NCI-H2029 (cell line): ENCODE measurements at regions not wholly inside any gene's neighbourhood (a gene's known extent, or its start where the extent isn't known, plus 50 kb on each side); places are given as distances from the start of the nearest gene placed in this dataset.
A peak's percentile ranks its signal among the peaks of the same experiment; 100 is the strongest.
"Not testable (repeated sequence)": the region's sequence is repeated elsewhere in the genome, so short reads cannot be mapped to it uniquely, and the experiment has no call there.

Source experiments
- DNase-seq: peaks from one replicate; lab custom pipeline; 2025; lab: John Stamatoyannopoulos, UW

DNA sequence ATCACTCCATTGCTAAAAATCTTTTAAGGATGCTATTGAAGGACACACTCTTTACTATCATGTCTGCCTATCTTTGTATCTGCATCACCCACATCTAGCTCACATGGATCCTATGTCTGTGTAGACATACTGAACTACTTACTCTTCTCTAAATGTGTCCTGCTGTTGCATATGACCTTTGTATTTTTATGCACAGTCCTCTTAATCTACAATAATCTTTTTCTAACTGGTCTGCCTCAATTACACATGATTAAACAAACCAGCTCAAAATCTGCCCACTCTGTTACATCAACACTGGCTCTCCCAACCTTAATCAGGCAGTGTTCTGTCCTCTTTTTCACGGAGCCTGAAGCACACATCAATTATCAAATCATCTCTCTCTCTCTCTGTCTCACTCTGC is 316.3 kb upstream of the MGAT4C start:
- DNase-seq: no peak

DNA sequence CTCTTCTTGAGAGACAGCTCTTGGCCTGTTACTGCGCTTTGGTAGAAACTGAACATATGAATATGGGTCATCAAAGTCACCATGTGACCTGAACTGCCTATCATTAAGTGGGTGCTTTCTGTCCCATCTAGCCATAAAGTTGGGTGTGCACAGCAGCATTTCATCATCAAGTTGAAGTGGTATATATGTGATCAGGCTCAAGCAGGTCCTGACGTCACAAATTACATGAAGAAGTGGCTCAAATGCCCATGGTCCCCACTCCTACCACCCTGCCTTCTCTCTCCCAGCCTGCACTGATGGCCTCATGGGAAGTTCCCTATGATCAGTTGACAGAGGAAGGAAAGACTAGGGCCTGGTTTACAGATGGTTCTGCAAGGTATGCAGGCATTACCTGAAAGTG is 308.8 kb upstream of the MGAT4C start:
- DNase-seq: no peak

DNA sequence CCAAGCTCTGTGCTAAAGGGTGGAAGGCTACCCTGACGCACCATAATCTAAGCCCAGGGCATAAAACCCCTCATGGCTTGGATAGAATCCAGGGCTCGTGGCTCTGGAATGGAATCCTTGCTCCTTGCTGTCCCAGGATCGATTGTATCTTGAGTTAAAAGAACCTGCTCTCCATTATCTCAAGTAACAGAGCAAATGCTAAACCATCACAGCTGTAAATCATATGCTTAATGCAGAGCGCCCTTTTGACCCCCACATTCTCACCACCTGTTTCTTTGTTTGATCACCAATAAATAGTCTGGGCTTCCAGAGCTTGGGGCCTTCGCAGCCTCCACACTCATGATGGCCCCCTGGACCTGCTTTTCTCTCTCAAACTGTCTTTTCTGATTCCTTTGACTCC is 299.3 kb upstream of the MGAT4C start:
- DNase-seq: not testable (repeated sequence)

DNA sequence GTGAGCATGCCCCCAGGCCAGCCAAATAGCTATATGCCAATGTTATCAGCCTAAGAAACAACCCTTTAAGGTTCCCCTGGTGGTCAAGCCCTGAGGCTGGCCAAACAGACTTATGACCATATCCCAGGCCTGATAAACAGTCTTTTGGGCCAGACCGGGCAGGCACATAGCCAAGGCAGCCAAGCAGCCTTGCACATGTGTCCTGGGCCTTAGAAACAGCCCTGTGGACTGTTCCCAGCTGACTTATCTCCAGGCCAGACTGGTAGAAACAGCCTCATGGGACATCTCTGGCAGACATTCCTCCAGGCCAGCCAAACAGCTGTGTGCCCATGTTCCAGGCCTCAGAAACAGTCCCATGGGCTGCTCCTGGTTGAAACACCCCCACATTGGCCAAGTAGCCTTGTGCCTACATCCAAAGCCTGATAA is 295.0 kb upstream of the MGAT4C start:
- no peak for DNase-seq

DNA sequence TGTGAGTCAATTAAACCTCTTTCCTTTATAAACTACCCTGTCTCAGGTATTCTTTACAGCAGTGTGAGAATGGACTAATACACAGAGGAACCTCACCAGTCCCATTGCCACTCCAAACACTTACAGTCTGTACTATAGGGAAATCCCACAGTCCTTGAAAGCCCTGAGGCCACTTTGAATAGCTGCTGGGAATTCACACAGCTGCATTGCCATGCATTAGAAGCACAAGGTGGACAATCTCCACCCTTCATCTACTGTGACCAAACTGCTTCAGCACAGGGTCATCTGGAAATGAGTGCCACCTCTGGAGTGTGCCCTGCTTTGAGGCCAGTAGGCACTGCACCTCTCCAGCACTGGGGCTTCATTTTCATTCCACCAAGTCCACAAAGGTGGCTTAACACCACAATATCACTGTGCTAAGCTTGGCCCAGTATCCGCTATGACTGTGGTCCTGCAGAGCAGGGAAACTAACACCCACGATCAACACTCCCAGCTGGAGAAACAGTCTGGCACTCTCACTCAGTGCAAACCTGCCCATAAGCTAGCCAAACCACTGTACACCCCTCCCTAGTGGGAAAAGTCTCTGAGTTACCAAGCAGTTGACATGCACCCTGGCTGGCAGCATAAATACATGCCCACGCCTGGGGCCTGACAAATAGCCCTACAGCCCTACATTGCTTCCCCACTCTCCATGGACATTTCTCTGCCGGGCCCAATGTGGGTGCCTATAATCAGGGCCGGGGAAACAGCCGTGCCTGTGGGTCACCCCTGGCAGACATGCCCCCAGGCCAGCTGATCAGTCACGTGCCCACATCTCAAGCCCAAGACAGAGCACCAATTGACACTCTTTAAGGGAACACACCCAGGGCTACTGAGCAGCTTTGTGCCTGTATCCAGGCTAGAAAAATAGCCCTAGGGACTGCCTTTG is 294.3 kb upstream of the MGAT4C start:
- no peak for DNase-seq

DNA sequence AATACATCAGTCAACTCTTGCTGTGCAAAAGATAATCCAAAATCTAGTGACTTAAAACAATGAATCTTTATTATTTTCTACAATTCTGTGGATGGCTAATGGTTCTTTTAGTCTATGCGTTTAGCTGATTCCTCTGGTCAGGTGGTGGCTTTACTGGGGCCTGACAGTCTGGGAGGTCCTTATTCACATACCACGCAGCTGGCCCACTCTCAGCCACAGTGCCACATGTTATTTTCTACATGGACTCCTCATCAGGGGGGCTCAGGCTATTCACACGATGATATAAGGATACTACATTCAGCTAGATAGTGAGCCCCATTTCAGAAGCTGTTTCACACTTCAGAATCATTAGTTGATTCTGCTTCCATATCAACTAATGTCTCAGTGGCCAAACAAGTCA is 287.5 kb upstream of the MGAT4C start:
- no peak for DNase-seq

DNA sequence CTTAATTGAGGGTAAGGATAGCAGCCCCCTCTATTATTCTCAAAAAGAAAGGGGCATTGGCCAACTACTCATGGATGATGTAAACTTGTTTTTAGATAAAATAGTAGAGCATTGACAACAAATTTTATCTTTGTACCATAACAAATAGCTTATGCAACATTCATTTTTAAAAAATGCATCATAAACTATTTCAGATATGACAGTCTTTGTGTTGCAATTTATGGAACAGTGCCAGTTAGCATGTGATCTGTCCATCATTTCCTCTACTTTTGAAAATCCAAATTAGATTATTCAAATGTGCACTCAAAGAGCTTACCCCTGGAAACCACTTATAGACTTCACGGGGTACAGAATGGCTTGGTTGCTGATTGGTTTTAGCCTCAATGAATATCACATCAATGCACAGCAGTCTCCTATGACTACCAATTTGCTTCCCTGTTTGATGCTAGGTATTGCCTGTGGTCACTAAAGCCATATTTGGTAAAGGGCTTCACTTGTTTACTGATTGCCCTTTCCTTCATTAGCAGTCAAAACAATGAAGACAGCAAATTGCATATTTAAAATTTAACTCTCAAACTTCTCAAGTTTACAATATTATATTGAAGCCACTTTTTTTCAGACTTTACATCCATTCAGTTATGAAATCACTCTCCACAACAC is 274.9 kb upstream of the MGAT4C start:
- DNase-seq: no peak

DNA sequence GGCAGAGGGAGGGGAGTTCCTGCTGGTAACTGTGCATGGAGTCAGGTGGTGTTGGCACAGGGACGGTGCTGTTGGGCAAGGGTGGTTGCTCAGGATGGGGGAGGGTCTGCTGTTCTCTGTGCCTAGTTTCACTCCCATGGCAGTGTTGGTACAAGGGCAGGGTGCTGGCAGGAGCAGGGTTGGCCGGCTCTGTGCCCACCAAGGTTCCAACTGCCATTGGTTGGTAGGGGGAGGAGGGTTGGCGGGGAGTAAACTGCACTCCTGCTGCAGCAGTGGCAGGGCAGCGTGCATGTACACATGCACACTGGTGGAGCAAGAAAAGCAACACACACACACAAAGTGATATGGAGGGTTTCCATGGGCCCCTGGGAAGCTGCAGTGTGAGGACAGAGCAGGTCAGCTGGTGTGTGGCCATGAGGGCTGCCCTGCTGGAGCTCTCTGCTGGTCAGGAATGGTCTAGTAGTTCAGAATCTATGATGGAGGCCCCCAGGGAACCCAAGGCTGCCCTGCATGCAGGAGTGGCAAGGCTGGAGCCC is 269.9 kb upstream of the MGAT4C start:
- DNase-seq: no peak

DNA sequence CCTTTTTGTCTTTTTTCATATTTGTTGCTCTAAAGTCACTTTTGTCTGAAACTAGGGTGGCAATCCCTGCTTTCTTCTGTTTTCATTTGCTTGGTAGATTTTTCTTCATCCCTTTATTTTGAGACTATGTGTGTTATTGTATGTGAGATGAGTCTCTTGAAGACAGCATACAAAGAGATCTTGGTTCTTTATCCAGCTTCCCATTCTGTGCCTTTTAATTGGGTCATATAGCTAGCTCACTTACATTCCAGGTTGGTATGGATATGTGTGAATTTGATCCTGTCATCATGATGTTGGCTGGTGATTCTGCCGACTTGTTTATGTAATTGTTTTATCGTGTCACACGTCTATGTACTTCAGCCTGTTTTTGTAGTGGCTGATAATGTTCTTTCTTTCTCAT is 267.7 kb upstream of the MGAT4C start:
- DNase-seq: no peak

DNA sequence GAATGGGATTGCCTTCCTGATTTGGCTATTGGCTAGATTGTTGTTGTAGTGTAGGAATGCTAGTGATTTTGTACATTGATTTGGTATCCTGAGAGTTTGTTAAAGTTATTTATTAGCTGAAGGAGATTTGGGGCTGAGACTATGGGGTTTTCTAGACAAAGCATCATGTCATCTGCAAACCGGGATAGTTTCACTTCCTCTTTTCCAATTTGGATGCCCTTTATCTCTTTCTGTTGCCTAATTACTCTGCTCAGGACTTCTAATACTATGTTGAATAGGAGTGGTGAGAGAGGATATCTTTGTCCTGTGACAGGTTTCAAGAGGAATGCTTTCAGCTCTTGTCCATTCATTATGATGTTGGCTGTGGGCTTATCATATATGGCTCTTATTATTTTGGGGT is 265.7 kb upstream of the MGAT4C start:
- DNase-seq: no peak

DNA sequence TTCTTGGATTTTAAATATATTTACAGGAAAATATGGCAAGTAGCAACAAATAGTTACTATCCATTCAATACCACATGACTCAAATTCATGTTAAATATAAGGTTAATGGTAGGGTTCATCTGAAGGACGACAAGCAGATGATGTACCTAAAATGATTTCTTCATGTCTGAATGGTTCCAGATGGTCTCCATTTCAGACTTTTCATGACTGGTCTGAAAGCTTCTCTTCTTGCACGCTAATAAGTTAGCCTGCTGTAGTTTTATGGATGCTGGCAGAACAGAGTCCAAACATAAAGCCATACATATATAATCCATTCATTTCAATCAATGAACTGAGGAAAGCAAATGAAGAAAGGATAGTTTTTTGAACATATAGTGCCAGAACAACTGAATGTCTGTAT is 257.0 kb upstream of the MGAT4C start:
- DNase-seq: no peak

DNA sequence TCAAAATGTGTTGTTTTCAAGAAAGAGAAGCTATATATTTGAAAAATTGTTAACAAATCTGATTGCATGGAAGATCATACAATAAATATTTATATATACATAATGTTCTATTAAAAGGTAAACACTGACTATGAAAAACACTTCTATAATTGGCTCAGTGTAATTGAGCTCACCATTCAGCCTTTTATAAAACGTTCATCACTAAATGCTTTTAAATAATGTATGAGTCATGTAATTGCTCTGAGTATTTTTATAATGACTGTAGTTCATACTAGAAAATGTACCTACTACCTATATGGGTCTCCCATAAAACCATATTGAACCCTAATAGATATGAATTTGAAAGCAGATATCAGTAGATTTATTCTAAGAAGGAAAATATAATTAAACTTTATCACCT is 240.4 kb upstream of the MGAT4C start:
- DNase-seq: no peak

DNA sequence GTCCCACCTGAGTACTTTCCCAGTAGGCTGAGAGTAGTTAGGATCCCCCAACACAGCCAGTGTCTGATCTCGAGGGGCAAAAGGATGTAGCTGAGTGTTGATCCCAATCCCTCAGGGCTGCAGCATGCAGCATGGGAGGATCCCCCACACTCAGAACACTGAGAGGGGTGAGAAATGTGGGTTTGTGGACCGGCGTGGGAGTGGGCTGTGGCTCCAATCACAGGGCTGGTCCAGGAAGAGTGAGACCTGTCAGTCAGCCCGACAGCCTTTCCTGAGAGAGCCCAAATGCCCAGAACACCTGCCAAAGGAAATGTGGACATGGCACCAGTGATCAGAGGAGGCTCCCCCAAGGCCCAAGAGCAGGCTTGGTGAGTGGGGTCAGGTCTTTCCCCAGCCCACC is 228.3 kb upstream of the MGAT4C start:
- DNase-seq: no peak

DNA sequence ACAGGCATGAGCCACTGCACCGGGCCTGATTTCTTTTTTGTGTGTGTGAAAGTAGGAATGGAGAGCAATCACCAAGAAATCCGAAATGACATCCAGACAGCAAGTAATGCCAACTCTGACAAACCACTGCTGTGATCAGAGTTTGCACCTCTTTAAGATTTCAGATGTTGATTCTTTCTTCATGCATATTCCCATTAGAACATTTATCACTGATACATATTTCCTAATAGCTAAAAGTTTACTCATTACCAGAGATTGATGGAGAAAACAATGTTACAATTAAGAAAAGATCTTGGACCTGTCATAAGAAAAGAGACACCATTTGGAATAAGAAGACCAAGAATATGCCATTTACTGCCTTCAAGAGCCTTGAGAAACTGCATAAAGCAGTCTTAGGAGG is 217.0 kb upstream of the MGAT4C start:
- no peak for DNase-seq

DNA sequence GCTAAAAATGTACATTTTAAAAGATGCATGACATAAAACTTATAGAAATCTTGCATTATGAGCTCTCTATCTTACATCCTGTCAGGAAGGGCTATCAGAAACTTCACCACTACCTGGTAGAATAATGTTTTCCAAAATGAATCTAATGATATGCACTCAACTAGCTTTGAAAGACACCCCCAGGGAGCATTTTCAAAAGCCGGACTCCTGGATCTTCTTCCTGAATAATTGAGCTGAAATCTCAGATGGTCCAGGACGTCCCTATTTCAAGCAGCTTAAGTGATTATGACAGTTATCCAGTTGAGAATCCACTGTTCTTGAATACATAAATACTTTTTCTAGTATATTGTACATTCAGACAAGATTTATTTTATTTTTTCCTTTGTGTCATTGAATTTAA is 200.6 kb upstream of the MGAT4C start:
- no peak for DNase-seq

DNA sequence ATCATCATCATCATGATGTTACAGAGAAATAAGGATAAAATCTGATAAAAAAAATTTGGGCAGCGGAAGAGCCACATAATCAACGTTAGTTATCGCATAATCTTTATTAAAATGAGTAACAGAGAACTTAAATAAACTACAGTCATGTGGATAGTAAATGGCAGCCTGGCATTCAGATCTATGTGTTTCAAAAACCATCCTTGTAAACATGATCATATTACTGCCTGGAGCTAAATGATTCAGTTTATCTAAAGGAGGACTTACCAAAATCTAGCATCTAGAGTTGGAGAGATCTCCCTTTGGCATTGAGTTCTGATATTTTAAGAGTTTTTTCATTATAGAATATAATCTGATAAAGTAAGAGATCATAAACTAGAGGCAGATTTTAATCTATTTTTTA is 200.1 kb upstream of the MGAT4C start:
- no peak for DNase-seq

DNA sequence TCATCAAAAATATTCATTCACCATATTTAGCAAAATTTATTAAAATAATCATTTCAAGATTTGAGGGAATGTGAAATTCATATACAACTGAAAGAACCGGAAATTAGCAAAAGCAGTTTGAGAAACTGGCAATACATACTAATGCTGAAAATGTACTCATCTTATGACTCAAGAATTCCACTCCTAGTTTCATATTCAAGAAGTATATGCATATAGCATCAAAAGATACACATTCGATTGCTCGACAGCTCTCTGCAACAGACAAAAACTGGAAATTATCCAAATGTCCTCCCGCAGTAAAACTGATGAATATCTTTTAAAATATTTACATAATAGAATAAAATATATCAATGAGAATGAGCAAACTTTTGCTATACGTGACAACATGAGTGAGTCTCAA is 189.2 kb upstream of the MGAT4C start:
- no peak for DNase-seq

DNA sequence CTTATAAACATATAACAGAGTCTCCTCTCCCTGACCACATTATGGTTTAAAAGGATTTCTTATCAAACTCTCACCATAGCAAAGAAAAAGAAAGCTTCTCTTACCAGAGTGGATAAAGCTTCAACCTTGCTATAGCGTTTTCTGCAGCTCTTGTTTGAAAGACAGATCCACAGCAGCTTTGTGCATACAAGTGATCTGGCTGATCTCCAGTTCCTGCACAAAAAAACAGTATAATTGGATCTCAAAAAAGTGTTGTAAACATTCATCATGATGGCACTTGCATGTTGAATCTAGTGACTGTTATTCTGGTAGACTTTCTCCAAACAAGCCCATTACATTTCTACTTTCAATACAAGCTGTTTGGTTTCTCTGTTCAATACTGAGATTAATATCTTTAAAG is 178.9 kb upstream of the MGAT4C start:
- DNase-seq: peak; percentile 25

DNA sequence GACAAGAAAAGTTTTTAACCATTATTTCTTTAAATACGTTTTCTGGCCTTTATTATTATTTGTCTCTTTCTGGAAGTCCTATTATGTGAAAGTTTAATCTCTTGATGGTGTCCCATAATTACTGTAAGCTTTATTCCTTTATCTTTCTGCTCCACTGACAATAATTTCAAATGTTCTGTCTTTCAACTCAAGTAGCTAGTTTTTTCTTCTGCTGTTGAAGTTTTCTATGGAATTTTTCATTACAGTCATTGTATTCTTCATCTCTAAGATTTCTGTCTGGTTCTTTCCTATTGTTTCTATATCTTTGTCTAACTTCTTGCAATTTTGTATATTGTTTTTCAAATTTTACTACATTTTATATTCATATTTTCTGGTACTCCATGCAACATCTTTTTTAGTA is 173.6 kb upstream of the MGAT4C start:
- no peak for DNase-seq

DNA sequence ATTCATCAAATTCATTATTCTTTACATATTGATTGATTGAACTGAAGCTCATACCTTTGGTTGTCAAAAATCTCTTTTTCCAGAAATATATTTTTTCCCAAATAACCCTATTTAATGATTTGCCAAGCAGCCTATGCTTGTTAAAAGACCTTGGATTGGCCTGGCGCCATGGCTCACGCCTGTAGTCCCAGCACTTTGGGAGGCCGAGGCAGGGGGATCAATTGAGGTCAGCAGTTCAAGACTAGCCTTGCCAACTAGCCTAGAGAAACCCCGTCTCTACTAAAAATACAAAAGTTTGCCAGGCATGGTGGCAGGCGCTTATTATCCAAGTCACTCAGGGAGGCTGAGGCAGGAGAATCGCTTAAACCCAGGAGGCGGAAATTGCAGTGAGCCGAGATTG is 165.1 kb upstream of the MGAT4C start:
- DNase-seq: no peak

DNA sequence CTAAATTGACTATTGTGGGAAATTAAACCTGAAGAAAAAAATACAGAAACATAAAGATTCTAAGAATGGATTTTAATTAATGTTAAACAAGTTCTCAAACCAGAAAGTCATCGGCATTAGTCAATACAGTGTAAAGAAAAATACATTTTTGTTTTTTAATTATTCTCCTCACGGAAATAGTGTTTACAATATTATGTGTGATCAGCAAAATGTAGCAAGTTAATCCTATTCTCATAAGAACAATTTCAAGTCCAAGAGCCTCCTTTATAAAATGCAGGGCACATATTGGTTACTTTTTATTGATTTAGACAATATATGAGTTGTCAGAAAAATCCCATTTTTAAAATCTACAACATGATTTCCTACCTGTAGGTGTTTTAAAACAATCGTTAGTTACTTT is 158.0 kb upstream of the MGAT4C start:
- no peak for DNase-seq

DNA sequence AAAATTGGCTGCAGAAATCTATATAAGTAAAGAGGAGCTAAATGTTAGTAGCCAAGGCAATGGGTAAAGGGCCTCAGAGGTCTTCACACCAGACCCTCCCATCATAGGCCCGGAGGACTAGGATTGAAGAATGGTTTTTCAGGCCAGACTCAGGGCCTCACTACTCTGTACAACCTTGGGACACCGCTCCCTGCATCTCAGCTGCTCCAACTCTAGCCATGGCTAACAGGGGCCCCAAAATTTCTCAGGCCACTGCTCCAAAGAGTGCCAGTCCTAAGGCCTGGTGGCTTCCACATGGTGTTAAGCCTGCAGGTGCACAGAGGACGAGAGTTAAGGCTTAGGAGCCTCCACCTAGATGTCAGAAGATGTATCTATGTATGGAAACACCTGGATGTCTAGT is 155.5 kb upstream of the MGAT4C start:
- no peak for DNase-seq

DNA sequence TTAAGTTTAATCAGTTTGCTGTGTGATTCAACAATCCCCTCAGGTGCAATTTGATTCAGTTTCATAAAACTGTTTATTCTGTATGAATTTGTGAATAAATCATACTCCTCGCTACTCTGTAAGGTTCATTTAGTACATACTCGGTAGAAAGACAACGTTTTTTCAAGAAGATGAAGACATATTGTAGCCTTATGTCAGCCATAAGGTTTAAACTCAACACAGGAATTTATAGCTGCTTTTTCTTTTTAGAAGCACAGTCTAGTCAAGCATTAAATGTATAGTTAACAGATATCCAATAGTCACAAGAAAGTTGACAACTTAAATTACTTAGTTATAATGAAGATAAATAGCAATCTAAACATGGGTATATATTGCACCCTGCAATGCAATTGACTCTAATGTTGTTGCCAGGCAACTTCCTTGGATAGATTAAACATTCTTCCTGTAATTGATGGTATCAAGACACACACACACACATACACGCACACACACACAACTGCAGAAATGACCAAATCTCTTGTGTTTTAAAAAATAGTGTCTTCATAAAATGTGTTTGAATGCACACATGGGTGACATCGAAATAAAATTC is 151.5 kb upstream of the MGAT4C start:
- DNase-seq: no peak
